ENCODE measurements at regions not wholly inside any gene's neighbourhood (a gene's known extent, or its start where the extent isn't known, plus 50 kb on each side); places are given as distances from the start of the nearest gene placed in this dataset.

DNA sequence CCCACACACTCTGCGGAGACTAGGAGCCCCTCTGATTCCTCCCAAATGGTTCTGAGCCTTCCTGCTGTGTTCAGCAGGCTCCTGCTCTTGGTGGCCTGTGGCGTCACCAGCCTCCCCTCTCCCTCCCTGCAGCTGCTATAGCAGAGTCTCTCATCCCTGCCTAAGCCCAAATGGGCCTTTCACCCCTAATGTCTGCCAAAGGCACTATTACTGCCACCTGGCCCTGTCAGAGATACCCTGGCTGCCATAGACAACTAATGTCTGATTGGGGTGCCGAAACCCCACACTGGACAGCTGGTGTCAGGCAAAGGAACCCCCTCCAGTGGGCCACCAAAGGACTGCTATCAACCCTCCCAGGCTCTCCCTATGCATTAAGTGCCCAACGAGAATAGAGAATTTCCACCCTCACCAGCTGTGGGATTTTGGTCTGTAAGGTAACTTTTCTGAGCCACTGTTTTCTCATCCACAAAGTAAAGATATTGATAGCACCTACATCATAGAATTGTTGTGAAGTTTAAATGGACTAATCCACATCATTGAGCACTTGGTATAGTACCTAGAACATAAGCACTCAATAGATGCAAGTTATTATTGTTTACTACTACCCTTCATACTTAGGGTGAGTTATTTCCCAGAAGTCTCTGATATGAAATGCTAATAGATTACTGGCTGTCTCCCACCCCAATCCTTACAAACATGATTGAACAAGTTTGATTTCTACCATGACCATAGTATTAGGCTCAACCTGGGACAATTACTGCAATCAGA, 421.3 kb downstream of the MID1IP1 start:
- Histone ChIP-seq H3K4me1 (replicated peaks in 1 of 2; ENCODE audit: control insufficient read depth in 2 of 2, insufficient read depth in 2 of 2, low read length in 2 of 2) (no peaks in the 10 kb centered on the region), H3K4me2 (ENCODE audit: insufficient read depth, low read length) (no peak overlapping the region), H3K27ac (ENCODE audit: extremely low read depth, low read depth, low read length) (no peak overlapping the region), H2AFZ (ENCODE audit: low read depth, low read length) (no peak overlapping the region), H3K9ac (ENCODE audit: insufficient read depth in 1 of 2, low read depth in 2 of 2, low read length in 2 of 2) (no peak overlapping the region), H3K4me3 (no peak overlapping the region), H3K79me2 (ENCODE audit: control insufficient read depth, insufficient read depth, low read length) (no peaks in the 10 kb centered on the region), H3K9me1 (ENCODE audit: control insufficient read depth, insufficient read depth, low read length) (no peaks in the 10 kb centered on the region), H3K9me3 (replicated peaks; ENCODE audit: control insufficient read depth, insufficient read depth, low read depth, low read length) (no peaks in the 10 kb centered on the region), H3K36me3 (ENCODE audit: control insufficient read depth, insufficient read depth, low read length) (no peaks in the 10 kb centered on the region), H4K20me1 (replicated peaks; ENCODE audit: control insufficient read depth, insufficient read depth, low read length) (no peaks in the 10 kb centered on the region), H3K27me3 (ENCODE audit: control insufficient read depth in 2 of 2, insufficient read depth in 2 of 2, low read length in 2 of 2) (peaks cover 0 to 2% of the 10 kb centered on the region in 2 experiments; a peak in 2 of 5 replicates)
- TF ChIP-seq FOXA3 (CRISPR knock-in tag; conservative IDR thresholded peaks at IDR 0.05 in 1 of 2, IDR thresholded peaks at IDR 0.05 in 1 of 2) (no peak), GTF2A2 (tag; IDR thresholded peaks at IDR 0.05) (0 out of 2 replicates have a peak, but pooled peaks have one; percentile 58), POLR2A (conservative IDR thresholded peaks at IDR 0.05) (peak; percentile 36; the same call in 1 of the 2 replicates), TBP (optimal IDR thresholded peaks at IDR 0.05; ENCODE audit: low read depth, low read length) (peak; percentile 71)
- TF ChIP-seq, protein P1, sequence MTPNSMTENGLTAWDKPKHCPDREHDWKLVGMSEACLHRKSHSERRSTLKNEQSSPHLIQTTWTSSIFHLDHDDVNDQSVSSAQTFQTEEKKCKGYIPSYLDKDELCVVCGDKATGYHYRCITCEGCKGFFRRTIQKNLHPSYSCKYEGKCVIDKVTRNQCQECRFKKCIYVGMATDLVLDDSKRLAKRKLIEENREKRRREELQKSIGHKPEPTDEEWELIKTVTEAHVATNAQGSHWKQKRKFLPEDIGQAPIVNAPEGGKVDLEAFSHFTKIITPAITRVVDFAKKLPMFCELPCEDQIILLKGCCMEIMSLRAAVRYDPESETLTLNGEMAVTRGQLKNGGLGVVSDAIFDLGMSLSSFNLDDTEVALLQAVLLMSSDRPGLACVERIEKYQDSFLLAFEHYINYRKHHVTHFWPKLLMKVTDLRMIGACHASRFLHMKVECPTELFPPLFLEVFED (CRISPR knock-in tag; conservative IDR thresholded peaks at IDR 0.05): no peak
- TF ChIP-seq, protein P2, sequence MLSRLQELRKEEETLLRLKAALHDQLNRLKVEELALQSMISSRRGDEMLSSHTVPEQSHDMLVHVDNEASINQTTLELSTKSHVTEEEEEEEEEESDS (CRISPR knock-in tag; IDR thresholded peaks at IDR 0.05): peak; percentile 71
- ChIA-PET CTCF (ENCODE audit: low intra/inter-chr PET ratio) (no interaction called here), POLR2A (no interaction called here)
- no peak for ATAC-seq
- no TSS peak for BruUV-seq (replicated peaks)
- 3% methylated on average over 4 of the region's 4 CpGs for WGBS (ENCODE audit: insufficient coverage, low coverage, missing lambda C conversion rate)
- in situ Hi-C loops (cut with MboI): no loop called here
- FAIRE-seq: no peak
- no peak for DNase-seq (ENCODE audit: extremely low read depth in 1 of 4, low spot score in 3 of 4)
- intact Hi-C loops (cut with micrococcal nuclease): no loop called here
